Osteoblast (primary cell): ENCODE measurements at regions not wholly inside any gene's neighbourhood (a gene's known extent, or its start where the extent isn't known, plus 50 kb on each side); places are given as distances from the start of the nearest gene placed in this dataset.
A peak's percentile ranks its signal among the peaks of the same experiment; 100 is the strongest.

Experiments used
- DNase-seq: peaks from one replicate; pipeline ENCODE4 v3.0.0; 2011; ENCODE audit warnings: low spot score, mixed read lengths; ENCODE audit not compliant: insufficient read length; ENCODE audit errors: missing footprints
- H2AFZ ChIP-seq: 2 replicates; pipeline ENCODE4 v1.6.0; 2011; ENCODE audit warnings: mild to moderate bottlenecking, low read length
- H3K27ac ChIP-seq: 2 replicates; pipeline ENCODE4 v1.5.1; 2011; ENCODE audit warnings: mild to moderate bottlenecking, low read depth, low read length, moderate library complexity
- H3K27me3 ChIP-seq: 2 replicates; pipeline ENCODE4 v1.6.0; 2012; ENCODE audit warnings: mild to moderate bottlenecking, control low read depth, inconsistent platforms, low read length, moderate library complexity; ENCODE audit not compliant: insufficient read depth
- H3K36me3 ChIP-seq: 2 replicates; pipeline ENCODE4 v1.5.1; 2011; ENCODE audit warnings: mild to moderate bottlenecking, low read length, control low read depth, moderate library complexity; ENCODE audit not compliant: insufficient read depth
- H3K4me1 ChIP-seq: 2 replicates; pipeline ENCODE4 v1.5.1; 2011; ENCODE audit warnings: mild to moderate bottlenecking, low read length, control low read depth, moderate library complexity; ENCODE audit not compliant: insufficient read depth
- H3K4me2 ChIP-seq: 2 replicates; pipeline ENCODE4 v1.6.0; 2011; ENCODE audit warnings: mild to moderate bottlenecking, low read length; ENCODE audit not compliant: insufficient read depth
- H3K4me3 ChIP-seq: fragments of 200-600 bp; sonication (generic); 3 replicates; pipeline ENCODE4 v1.5.1; 2012; ENCODE audit warnings: mild to moderate bottlenecking, low read length, inconsistent platforms; ENCODE audit not compliant: insufficient read depth
- H3K79me2 ChIP-seq: 2 replicates; pipeline ENCODE4 v1.6.0; 2012; ENCODE audit warnings: mild to moderate bottlenecking, low read length, control low read depth, inconsistent platforms; ENCODE audit not compliant: insufficient read depth
- H3K9me3 ChIP-seq: 2 replicates; pipeline ENCODE4 v1.5.1; 2011; ENCODE audit warnings: low read depth, low read length, control low read depth
- H4K20me1 ChIP-seq: 2 replicates; pipeline ENCODE4 v1.6.0; 2012; ENCODE audit warnings: mild to moderate bottlenecking, low read length, control low read depth; ENCODE audit not compliant: insufficient read depth
- TF ChIP-seq, protein P1 (sequence below): IDR thresholded peaks from 2 replicates; pipeline ENCODE4 v1.5.1; 2011; ENCODE audit warnings: mild to moderate bottlenecking, low read depth, low read length, moderate library complexity; ENCODE audit errors: extremely low read depth

DNA sequence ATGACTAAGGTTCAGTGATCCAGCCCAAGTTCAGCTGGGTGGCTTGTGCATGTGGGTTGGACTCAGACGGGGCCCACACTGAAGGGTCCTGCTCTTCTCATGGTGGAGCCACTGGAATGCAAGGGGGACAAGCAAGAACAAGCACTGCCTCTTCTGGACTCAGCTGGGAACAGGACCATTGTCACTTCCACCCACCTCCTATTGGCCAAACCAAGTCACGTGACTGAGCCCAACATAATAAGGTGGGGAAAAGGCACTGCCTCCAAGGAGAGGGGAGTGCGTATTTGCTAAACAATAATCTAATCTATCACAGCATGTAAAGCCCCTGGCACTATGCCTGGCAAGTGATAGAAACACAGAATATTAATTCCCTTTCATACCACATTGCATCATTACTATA lies 87.1 kb downstream of the CHST1 start:
- Histone ChIP-seq H3K36me3 (no peaks in the 10 kb centered on the region), H3K4me1 (peaks cover 19% of the 10 kb centered on the region), H3K4me3 (no peak overlapping the region), H3K9me3 (no peaks in the 10 kb centered on the region), H3K79me2 (no peaks in the 10 kb centered on the region), H3K27ac (no peak overlapping the region), H2AFZ (no peak overlapping the region), H4K20me1 (peaks cover 3% of the 10 kb centered on the region), H3K27me3 (peaks cover 21% of the 10 kb centered on the region), H3K4me2 (no peak overlapping the region)
- TF ChIP-seq, protein P1, sequence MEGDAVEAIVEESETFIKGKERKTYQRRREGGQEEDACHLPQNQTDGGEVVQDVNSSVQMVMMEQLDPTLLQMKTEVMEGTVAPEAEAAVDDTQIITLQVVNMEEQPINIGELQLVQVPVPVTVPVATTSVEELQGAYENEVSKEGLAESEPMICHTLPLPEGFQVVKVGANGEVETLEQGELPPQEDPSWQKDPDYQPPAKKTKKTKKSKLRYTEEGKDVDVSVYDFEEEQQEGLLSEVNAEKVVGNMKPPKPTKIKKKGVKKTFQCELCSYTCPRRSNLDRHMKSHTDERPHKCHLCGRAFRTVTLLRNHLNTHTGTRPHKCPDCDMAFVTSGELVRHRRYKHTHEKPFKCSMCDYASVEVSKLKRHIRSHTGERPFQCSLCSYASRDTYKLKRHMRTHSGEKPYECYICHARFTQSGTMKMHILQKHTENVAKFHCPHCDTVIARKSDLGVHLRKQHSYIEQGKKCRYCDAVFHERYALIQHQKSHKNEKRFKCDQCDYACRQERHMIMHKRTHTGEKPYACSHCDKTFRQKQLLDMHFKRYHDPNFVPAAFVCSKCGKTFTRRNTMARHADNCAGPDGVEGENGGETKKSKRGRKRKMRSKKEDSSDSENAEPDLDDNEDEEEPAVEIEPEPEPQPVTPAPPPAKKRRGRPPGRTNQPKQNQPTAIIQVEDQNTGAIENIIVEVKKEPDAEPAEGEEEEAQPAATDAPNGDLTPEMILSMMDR, result no peak
- no peak for DNase-seq

DNA sequence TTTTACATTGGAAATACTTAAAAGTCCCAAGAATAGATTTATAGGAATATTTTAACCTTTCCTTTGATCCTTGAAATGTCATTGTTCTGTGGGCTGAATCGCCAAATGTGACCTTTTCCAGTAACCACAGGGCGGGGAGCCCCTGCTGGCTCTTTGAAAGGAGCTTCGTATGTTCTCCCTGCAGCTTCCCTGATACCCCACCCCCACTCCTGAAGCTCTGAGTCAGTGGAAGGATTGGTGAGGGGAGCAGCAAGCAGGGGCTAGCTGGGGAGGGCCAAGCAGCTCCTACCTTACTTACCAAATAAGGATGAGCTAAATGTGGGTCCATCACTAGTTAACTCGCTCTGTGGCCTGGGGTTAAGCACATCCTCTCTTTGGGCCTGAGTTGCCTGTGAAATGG lies 87.7 kb downstream of the CHST1 start:
- H3K27ac ChIP-seq, result no peak overlapping the region
- peaks cover 3% of the 10 kb centered on the region for H4K20me1 ChIP-seq
- H3K27me3 ChIP-seq, result peaks cover 24% of the 10 kb centered on the region

DNA sequence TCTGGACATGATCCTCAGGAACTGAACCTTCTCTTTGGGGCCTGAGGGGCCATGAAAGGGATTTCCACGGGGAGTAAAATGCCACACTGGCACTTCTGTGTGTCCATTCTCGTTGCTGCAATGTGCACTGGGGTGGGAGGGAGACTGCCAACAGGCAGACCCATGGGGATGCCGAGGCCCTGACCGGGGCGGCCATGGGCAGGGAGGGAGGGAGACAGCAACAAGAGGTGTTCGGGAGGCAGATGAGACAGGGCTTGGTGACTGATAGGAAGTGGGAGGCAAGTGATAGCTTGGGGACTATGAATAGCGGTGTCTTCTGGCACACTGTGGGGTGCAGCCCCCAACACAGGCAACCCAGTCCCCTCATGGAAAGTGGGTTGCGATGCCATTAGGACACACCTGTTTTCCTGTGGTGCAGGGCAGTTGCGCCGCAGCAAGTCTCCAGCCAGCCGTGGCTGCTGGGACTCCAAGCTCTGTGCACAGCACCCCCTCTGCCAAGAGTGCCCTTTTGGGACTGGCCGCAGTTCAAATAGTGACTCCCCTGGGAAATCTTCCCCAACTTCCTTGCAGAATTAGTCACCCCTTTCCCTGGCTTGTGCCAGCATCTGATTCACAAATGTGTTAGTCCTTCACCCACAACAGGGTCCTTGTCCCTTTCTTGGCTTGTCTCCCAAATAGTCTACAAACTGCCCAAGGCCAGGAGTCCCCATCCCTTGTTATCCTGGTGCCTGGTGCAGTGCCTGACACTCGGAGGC lies 88.8 kb downstream of the CHST1 start:
- Histone ChIP-seq H3K36me3 (no peaks in the 10 kb centered on the region), H3K27me3 (peaks cover 27% of the 10 kb centered on the region), H3K79me2 (no peaks in the 10 kb centered on the region), H3K9me3 (no peaks in the 10 kb centered on the region), H3K4me2 (peak overlapping the region; percentile 48), H3K27ac (no peak overlapping the region), H3K4me1 (peaks cover 19% of the 10 kb centered on the region), H2AFZ (no peak overlapping the region), H3K4me3 (no peak overlapping the region), H4K20me1 (peaks cover 3% of the 10 kb centered on the region)
- TF ChIP-seq, protein P1, result no peak
- DNase-seq, result no peak

More for the DNA sequence above, 87.7 kb downstream of the CHST1 start:
- Histone ChIP-seq H3K9me3 (no peaks in the 10 kb centered on the region), H3K79me2 (no peaks in the 10 kb centered on the region), H3K4me2 (no peak overlapping the region), H3K4me3 (no peak overlapping the region), H3K36me3 (no peaks in the 10 kb centered on the region), H2AFZ (no peak overlapping the region), H3K4me1 (peaks cover 19% of the 10 kb centered on the region)
- TF ChIP-seq, protein P1, result no peak
- no peak for DNase-seq

DNA sequence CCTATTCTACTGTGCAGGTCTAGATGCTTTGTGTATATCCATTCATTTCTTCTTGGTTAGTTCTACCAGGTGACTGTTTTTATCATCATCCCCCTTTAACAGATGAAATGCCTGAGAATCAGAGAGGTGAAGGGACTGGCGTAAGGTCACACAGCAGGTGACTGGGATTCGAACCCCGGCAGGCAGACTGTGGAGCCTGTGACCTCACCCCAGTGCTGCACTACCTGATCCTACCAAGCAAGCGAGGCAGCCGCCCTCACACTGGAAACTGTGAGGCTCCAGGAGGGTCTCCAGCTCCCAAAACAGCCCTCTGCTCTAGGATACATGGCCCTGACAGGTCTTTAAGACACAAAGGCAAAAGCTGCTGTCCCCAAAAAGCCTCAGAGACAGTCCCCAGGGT lies 91.7 kb downstream of the CHST1 start:
- H3K4me3 ChIP-seq, result no peak overlapping the region
- H3K4me2 ChIP-seq, result no peak overlapping the region
- H3K9me3 ChIP-seq, result no peaks in the 10 kb centered on the region
- peaks cover 22% of the 10 kb centered on the region for H3K27me3 ChIP-seq
- H3K79me2 ChIP-seq, result no peaks in the 10 kb centered on the region
- DNase-seq, result no peak
- H2AFZ ChIP-seq, result no peak overlapping the region
- H4K20me1 ChIP-seq, result peaks cover 3% of the 10 kb centered on the region
- H3K27ac ChIP-seq, result no peak overlapping the region
- TF ChIP-seq, protein P1, result no peak
- H3K36me3 ChIP-seq, result no peaks in the 10 kb centered on the region
- H3K4me1 ChIP-seq, result peaks cover 19% of the 10 kb centered on the region
